D721Med (cell line): ENCODE measurements at regions not wholly inside any gene's neighbourhood (a gene's known extent, or its start where the extent isn't known, plus 50 kb on each side); places are given as distances from the start of the nearest gene placed in this dataset.

Source experiments
- DNase-seq: peaks from one replicate; pipeline ENCODE4 v3.0.0; 2011; ENCODE audit warnings: low spot score; ENCODE audit not compliant: insufficient read length
- FAIRE-seq: peaks from 2 replicates; lab custom pipeline; 2011; peaks lifted over from hg19 to GRCh38; lab: Jason Lieb, UNC
- CTCF ChIP-seq: IDR thresholded peaks from 2 replicates; pipeline ENCODE4 v1.5.1; 2012; ENCODE audit warnings: mild to moderate bottlenecking, control low read depth; ENCODE audit not compliant: insufficient read depth; ENCODE audit errors: missing control alignments

GRCh38 chr4:26076896-26077295 lies 162.9 kb downstream of the SMIM20 start:
- no peak for DNase-seq
- FAIRE-seq: no peak
- no peak for TF ChIP-seq CTCF

DNA sequence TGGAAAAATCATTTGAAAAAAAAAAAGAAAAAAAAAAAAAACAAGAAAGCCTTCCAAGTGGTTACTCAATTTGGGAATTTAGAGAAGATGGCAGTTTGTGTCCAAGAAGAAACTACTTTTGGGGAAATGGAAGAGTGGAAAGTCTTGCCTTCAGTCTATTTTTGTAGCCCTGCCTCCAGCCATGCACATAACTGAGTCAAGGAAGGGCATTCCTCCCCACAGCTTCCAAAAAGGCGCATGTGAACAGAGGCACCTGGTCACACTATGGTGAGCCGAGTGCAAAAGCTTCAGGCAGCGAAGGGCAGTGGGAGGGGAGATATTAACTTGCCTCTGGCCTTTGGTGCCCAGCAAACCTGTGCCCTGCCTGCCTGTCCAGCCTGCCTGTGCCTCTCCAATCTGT lies 163.7 kb downstream of the SMIM20 start:
- DNase-seq (no peak), FAIRE-seq (no peak)
- no peak for TF ChIP-seq CTCF

- TF ChIP-seq CTCF: no peak
- FAIRE-seq (no peak), DNase-seq (no peak)
These were observed 167.0 kb downstream of the SMIM20 start for GRCh38 chr4:26080870-26081628.

- TF ChIP-seq CTCF: peak; percentile 82
- DNase-seq (peak; percentile 24), FAIRE-seq (peak; percentile 97)
These were observed 167.9 kb downstream of the SMIM20 start for GRCh38 chr4:26081795-26082498.

DNA sequence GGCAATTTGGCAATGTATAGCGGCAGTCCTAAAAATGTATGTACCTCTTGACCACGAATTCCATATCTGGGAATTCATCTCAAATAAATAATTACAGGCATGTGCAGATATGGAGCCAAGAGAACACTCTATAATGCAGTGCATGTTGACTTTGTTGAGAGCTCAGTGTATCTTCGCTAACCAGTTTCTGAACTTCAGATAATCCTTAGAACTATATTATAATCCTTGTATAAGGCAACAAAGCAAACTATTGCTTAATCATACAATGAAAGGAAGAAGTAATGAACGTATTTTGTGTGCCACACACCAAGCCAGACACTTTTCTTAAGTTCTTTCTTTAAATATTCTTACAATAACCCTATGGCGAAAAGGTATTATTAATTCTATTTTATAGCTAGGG lies 168.5 kb downstream of the SMIM20 start:
- DNase-seq (no peak), FAIRE-seq (no peak)
- no peak for TF ChIP-seq CTCF

GRCh38 chr4:26083987-26084386 lies 170.0 kb downstream of the SMIM20 start:
- DNase-seq (no peak), FAIRE-seq (no peak)
- TF ChIP-seq CTCF: no peak

GRCh38 chr4:26084414-26084813 lies 170.4 kb downstream of the SMIM20 start:
- DNase-seq: no peak
- no peak for FAIRE-seq
- no peak for TF ChIP-seq CTCF
